ENCODE measurements at regions not wholly inside any gene's neighbourhood (a gene's known extent, or its start where the extent isn't known, plus 50 kb on each side); places are given as distances from the start of the nearest gene placed in this dataset.

- DNase-seq (ENCODE audit: low spot score), result no peak
Observed at GRCh38 chr1:232193451-232193783, 436.5 kb downstream of the SIPA1L2 start.

- no peak for DNase-seq (ENCODE audit: low spot score)
Observed at GRCh38 chr1:232192781-232193450, 437.0 kb downstream of the SIPA1L2 start.

- DNase-seq (ENCODE audit: low spot score), result no peak
Observed at GRCh38 chr1:232191560-232191959, 438.4 kb downstream of the SIPA1L2 start.

- no peak for DNase-seq (ENCODE audit: low spot score)
Observed at GRCh38 chr1:232188318-232188717, 441.6 kb downstream of the SIPA1L2 start.

GRCh38 chr1:232186931-232187330 is 443.0 kb downstream of the SIPA1L2 start:
- peak; percentile 40 for DNase-seq (ENCODE audit: low spot score)

GRCh38 chr1:232184561-232185530 is 445.1 kb downstream of the SIPA1L2 start:
- DNase-seq (ENCODE audit: low spot score), result peak; percentile 33

GRCh38 chr1:232183802-232184201 is 446.1 kb downstream of the SIPA1L2 start:
- peak; percentile 34 for DNase-seq (ENCODE audit: low spot score)

- no peak for DNase-seq (ENCODE audit: low spot score)
Observed at GRCh38 chr1:232183266-232183800, 446.6 kb downstream of the SIPA1L2 start.

GRCh38 chr1:232182236-232182635 is 447.7 kb downstream of the SIPA1L2 start:
- DNase-seq (ENCODE audit: low spot score), result no peak

- no peak for DNase-seq (ENCODE audit: low spot score)
Observed at GRCh38 chr1:232180779-232181136, 449.2 kb downstream of the SIPA1L2 start.

- DNase-seq (ENCODE audit: low spot score), result no peak
Observed at GRCh38 chr1:232179896-232180778, 449.8 kb downstream of the SIPA1L2 start.

GRCh38 chr1:232178191-232178590 is 451.7 kb downstream of the SIPA1L2 start:
- DNase-seq (ENCODE audit: low spot score), result no peak

GRCh38 chr1:232177438-232177837 is 452.5 kb downstream of the SIPA1L2 start:
- DNase-seq (ENCODE audit: low spot score), result no peak

- DNase-seq (ENCODE audit: low spot score), result no peak
Observed at GRCh38 chr1:232176222-232176621, 453.7 kb downstream of the SIPA1L2 start.

- DNase-seq (ENCODE audit: low spot score), result no peak
Observed at GRCh38 chr1:232174306-232174705, 455.6 kb downstream of the SIPA1L2 start.

- no peak for DNase-seq (ENCODE audit: low spot score)
Observed at GRCh38 chr1:232172563-232172962, 457.4 kb downstream of the SIPA1L2 start.

- no peak for DNase-seq (ENCODE audit: low spot score)
Observed at GRCh38 chr1:232170909-232171308, 459.0 kb downstream of the SIPA1L2 start.

- DNase-seq (ENCODE audit: low spot score), result no peak
Observed at GRCh38 chr1:232169436-232169835, 460.5 kb downstream of the SIPA1L2 start.

GRCh38 chr1:232168508-232168907 is 461.4 kb downstream of the SIPA1L2 start:
- no peak for DNase-seq (ENCODE audit: low spot score)

GRCh38 chr1:232166942-232167341 is 463.0 kb downstream of the SIPA1L2 start:
- DNase-seq (ENCODE audit: low spot score), result no peak

GRCh38 chr1:232164078-232164963 is 465.6 kb downstream of the SIPA1L2 start:
- DNase-seq (ENCODE audit: low spot score), result no peak
